GM18511 (cell line): ENCODE measurements at regions not wholly inside any gene's neighbourhood (a gene's known extent, or its start where the extent isn't known, plus 50 kb on each side); places are given as distances from the start of the nearest gene placed in this dataset.

Experiments
- ATAC-seq: cut with Tn5 transposase; IDR thresholded peaks from one replicate; pipeline ENCODE4 v1.9.1; 2021; ENCODE audit warnings: mild to moderate bottlenecking, moderate library complexity; ENCODE audit not compliant: unreplicated experiment

DNA sequence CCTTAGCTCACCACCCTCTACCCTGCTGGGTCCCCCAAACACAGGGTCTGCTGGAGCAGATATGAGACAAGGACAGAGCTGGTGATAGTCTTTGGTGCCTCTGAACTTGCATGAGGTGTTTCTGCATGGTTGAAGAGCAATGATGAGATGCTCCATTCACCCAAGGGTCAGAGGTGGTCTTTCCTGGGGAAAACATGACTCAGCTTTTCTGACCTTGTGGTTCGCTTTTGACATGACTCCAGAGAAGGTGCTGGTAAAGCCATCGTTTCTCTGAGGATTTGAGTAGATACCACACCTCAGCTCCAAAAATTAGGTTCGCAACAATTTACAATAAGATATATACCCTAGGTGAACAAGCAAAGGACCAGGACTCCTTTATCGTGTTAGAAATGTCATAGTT is 304.8 kb downstream of the DHX35 start:
- ATAC-seq: no peak

GRCh38 chr20:39264506-39265172 is 302.5 kb downstream of the DHX35 start:
- ATAC-seq: no peak

DNA sequence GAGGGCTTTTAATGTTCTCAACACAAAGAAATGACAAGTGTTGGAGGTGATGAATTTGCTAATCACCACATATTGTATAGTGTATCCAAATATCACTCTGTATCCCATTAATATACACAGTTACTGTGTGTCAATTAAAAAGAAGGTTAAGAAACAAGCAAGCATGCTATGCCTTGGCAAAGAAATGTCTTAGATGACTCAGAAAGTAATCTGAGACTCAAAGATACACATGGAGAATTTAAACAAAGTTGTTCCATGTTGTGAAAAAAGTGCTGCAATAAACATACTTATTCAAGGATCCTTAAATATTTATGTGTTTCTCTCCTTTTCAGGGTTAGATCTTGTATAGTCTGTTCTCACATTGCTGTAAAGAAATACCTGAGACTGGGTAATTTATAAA is 300.9 kb downstream of the DHX35 start:
- ATAC-seq: no peak

GRCh38 chr20:39259808-39260207 is 297.7 kb downstream of the DHX35 start:
- no peak for ATAC-seq

- ATAC-seq: no peak
Measured at GRCh38 chr20:39259010-39259803, 297.1 kb downstream of the DHX35 start.

DNA sequence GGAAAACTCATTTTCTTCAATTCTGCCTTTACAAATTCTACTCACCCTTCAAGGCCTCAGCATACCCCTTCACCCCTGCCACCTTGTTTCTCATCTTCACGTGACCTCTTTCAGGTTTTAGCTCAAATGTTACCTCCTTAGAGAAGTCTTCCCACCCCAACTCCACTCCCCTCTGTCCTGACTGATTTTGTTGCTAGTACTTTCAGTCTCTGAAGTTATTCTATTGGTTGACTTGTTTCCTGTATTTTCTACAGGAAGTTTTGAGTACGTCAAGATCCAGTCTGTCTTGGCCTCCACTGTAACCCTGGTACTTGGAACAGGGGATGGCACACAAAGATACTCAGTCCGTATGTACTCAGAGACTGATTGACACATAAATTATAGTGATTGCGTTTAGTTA is 296.1 kb downstream of the DHX35 start:
- ATAC-seq: no peak

DNA sequence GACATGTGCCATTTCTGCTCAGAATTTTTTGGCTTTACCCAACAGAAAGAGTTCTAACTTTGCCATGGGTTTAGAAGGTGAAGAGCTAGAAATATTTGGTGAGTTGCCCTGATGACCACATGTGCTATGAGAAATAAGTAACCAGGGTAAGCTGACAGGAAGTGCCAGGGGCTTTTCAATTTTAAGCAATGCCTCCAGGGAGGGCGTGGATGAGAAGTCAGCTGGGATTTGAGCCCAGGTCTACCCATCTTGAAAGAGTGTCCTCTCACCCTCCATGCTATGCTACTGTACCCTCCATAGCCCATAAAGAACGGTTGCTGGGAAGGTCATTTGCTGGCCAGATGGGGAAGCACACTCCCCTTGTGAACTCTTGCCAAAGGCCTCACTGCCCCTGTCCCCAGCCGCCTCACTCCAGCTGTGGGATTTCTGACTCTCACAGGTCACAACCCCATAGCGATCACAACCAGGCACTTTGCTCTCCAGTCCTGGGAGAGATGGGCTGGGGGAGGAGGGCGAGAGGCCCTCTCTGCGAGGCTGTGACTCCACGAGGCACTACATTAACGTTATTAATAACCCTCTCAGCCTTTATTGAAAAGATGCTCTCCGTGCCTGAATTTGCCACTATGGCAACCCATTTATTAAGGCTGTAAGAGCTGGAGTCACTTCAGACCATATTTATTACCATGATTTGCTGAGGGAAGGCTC is 291.1 kb downstream of the DHX35 start:
- no peak for ATAC-seq

GRCh38 chr20:39252035-39252434 is 289.9 kb downstream of the DHX35 start:
- no peak for ATAC-seq

DNA sequence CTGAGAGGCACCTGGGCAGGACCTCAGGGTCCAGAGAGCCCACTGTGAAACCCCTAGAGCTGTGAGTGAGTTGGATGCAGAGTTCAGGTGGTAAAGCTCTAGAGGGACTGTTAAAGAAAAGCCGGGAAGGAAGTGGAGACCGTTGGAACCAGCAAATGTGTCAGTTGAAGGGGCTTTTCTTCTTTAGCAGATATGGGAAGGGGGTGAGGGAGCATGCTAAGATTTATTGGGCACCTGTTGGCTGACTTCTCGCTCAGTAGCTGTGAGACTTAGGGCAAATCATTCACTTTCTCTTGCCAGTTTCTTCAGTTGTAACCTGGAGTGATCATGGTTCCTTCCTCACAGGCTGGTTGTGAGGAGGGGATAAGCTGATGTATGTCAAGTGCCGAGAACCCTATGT is 287.7 kb downstream of the DHX35 start:
- no peak for ATAC-seq

- no peak for ATAC-seq
Measured at GRCh38 chr20:39248862-39249485, 286.8 kb downstream of the DHX35 start.

- ATAC-seq: no peak
Measured at GRCh38 chr20:39248171-39248861, 286.2 kb downstream of the DHX35 start.

DNA sequence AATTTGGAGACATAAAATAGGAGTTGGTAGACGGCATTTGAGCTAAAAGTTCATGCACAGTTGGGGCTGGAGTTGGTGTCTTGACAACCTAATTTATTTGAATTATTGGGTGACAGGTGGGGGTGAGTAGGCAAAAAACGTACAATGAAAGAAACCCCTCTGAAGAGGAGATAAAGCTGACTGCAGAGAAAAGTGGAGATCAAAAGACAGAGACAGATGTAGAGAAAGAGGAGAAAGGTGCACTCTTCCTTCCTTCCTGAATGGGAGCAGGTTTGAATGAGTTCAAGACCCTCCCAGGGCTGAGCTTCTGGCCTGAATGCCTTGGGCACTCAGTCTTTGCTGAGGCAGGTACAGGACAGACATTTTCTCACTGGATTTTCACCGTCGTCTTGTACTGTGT is 284.3 kb downstream of the DHX35 start:
- no peak for ATAC-seq

GRCh38 chr20:39245685-39246311 is 283.7 kb downstream of the DHX35 start:
- ATAC-seq: no peak

GRCh38 chr20:39243962-39244361 is 281.8 kb downstream of the DHX35 start:
- ATAC-seq: no peak

GRCh38 chr20:39242614-39243013 is 280.5 kb downstream of the DHX35 start:
- ATAC-seq: no peak

DNA sequence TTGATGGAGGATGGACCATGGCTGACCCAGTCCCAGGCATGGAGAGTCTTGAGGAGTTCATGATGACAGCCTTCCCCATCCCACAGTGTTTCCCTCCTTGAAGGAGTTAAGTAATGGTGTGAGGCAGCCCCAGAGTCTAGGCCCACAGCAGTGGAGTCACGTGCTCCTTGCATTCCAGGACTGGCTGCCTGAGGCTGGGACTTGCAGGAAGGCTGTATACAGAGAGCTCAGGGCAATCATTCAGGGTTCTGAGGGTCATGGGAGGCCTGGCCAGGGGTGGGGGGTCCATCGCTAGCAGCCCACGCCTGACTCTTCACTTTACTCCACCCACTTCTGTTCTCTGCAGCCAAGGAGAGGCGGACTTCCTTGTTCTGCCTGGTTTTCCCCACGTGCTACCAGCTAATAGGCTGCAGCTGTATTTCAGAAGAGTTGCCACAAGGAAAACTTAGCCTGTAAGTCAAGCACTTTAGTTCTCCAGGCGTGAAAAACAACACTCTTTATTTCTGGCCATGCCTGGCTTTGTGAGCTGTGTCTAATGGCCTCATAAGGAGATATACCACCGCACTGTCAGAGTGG is 272.5 kb downstream of the DHX35 start:
- no peak for ATAC-seq

GRCh38 chr20:39233755-39234154 is 271.6 kb downstream of the DHX35 start:
- no peak for ATAC-seq

DNA sequence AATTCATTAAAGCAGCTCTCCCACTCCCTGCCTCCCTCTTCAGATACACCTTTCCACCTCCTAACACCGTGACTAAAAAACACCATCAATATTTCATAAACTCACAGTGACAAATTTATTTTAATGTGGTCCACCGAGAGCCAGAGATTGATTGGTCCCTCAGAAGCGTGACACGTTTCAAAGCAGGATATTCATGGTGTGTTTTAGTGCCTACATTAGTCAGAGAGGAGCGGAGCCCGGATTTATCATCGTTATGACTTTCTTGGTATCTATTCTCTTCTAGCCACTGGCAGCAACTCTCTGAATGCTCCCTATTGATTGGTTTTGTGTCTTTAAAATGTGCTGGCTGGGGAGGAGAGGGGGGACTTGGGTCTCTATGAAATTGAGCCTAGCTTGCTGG is 265.3 kb downstream of the DHX35 start:
- ATAC-seq: no peak

DNA sequence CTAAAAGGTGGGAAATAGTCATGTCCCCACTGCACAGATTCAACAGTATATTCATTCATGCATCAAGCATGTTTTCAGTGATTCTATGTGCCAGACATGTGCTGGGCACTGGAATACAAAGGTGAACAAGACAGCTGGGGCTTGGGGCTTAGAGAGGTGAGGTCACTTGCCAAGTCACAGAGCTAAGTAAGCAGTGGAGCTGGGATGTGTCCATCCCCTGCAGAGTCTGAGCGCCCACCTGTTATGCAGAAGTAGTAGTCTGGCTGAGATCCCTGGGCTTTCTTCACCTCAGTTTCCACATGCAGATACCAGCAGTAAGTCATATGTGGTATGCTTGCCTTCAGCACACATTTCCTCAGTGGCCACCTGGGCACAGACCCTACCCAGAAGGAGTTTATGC is 263.8 kb downstream of the DHX35 start:
- ATAC-seq: no peak

- no peak for ATAC-seq
Measured at GRCh38 chr20:39225536-39225935, 263.4 kb downstream of the DHX35 start.
